ENCODE measurements at regions not wholly inside any gene's neighbourhood (a gene's known extent, or its start where the extent isn't known, plus 50 kb on each side); places are given as distances from the start of the nearest gene placed in this dataset.

GRCh38 chr2:128988967-128989366, 670.3 kb upstream of the HS6ST1 start:
- no peak for FAIRE-seq
- TF ChIP-seq SPI1 (IDR thresholded peaks at IDR 0.05; ENCODE audit: low read depth, low read length) (no peak), POLR2A (IDR thresholded peaks at IDR 0.05; ENCODE audit: low read depth, low read length) (no peak), POLR2AphosphoS5 (IDR thresholded peaks at IDR 0.05; ENCODE audit: low read depth, low read length) (no peak), PAX5 (IDR thresholded peaks at IDR 0.05; ENCODE audit: insufficient read depth, low read length, severe bottlenecking) (no peak), TAF1 (IDR thresholded peaks at IDR 0.05; ENCODE audit: low read depth, low read length) (no peak), POU2F2 (IDR thresholded peaks at IDR 0.05; ENCODE audit: low read depth, low read length) (no peak)
- DNase-seq (ENCODE audit: insufficient read length, low spot score), result no peak

GRCh38 chr2:128995086-128995485, 676.4 kb upstream of the HS6ST1 start:
- TF ChIP-seq SPI1 (IDR thresholded peaks at IDR 0.05; ENCODE audit: low read depth, low read length) (no peak), POLR2A (IDR thresholded peaks at IDR 0.05; ENCODE audit: low read depth, low read length) (no peak), TAF1 (IDR thresholded peaks at IDR 0.05; ENCODE audit: low read depth, low read length) (no peak), PAX5 (IDR thresholded peaks at IDR 0.05; ENCODE audit: insufficient read depth, low read length, severe bottlenecking) (no peak), POU2F2 (IDR thresholded peaks at IDR 0.05; ENCODE audit: low read depth, low read length) (no peak), POLR2AphosphoS5 (IDR thresholded peaks at IDR 0.05; ENCODE audit: low read depth, low read length) (no peak)
- FAIRE-seq, result no peak
- no peak for DNase-seq (ENCODE audit: insufficient read length, low spot score)

GRCh38 chr2:128996078-128996477, 677.4 kb upstream of the HS6ST1 start:
- DNase-seq (ENCODE audit: insufficient read length, low spot score) (no peak), FAIRE-seq (no peak)
- no peak for TF ChIP-seq PAX5 (IDR thresholded peaks at IDR 0.05; ENCODE audit: insufficient read depth, low read length, severe bottlenecking)
- TF ChIP-seq SPI1 (IDR thresholded peaks at IDR 0.05; ENCODE audit: low read depth, low read length), result no peak
- no peak for TF ChIP-seq POU2F2 (IDR thresholded peaks at IDR 0.05; ENCODE audit: low read depth, low read length)
- no peak for TF ChIP-seq POLR2A (IDR thresholded peaks at IDR 0.05; ENCODE audit: low read depth, low read length)
- no peak for TF ChIP-seq TAF1 (IDR thresholded peaks at IDR 0.05; ENCODE audit: low read depth, low read length)
- no peak for TF ChIP-seq POLR2AphosphoS5 (IDR thresholded peaks at IDR 0.05; ENCODE audit: low read depth, low read length)

- DNase-seq (ENCODE audit: insufficient read length, low spot score) (no peak), FAIRE-seq (no peak)
- TF ChIP-seq POLR2AphosphoS5 (IDR thresholded peaks at IDR 0.05; ENCODE audit: low read depth, low read length), result no peak
- no peak for TF ChIP-seq POU2F2 (IDR thresholded peaks at IDR 0.05; ENCODE audit: low read depth, low read length)
- no peak for TF ChIP-seq SPI1 (IDR thresholded peaks at IDR 0.05; ENCODE audit: low read depth, low read length)
- TF ChIP-seq PAX5 (IDR thresholded peaks at IDR 0.05; ENCODE audit: insufficient read depth, low read length, severe bottlenecking), result no peak
Measured at GRCh38 chr2:128997166-128997866, 678.6 kb upstream of the HS6ST1 start.

- no peak for TF ChIP-seq TAF1 (IDR thresholded peaks at IDR 0.05; ENCODE audit: low read depth, low read length)
- TF ChIP-seq POLR2A (IDR thresholded peaks at IDR 0.05; ENCODE audit: low read depth, low read length), result no peak
- TF ChIP-seq POLR2AphosphoS5 (IDR thresholded peaks at IDR 0.05; ENCODE audit: low read depth, low read length), result no peak
- TF ChIP-seq PAX5 (IDR thresholded peaks at IDR 0.05; ENCODE audit: insufficient read depth, low read length, severe bottlenecking), result no peak
- no peak for TF ChIP-seq POU2F2 (IDR thresholded peaks at IDR 0.05; ENCODE audit: low read depth, low read length)
- TF ChIP-seq SPI1 (IDR thresholded peaks at IDR 0.05; ENCODE audit: low read depth, low read length), result no peak
- DNase-seq (ENCODE audit: insufficient read length, low spot score) (no peak), FAIRE-seq (no peak)
Measured at GRCh38 chr2:129001926-129002325, 683.3 kb upstream of the HS6ST1 start.

GRCh38 chr2:129002751-129003150, 684.1 kb upstream of the HS6ST1 start:
- no peak for TF ChIP-seq SPI1 (IDR thresholded peaks at IDR 0.05; ENCODE audit: low read depth, low read length)
- no peak for TF ChIP-seq PAX5 (IDR thresholded peaks at IDR 0.05; ENCODE audit: insufficient read depth, low read length, severe bottlenecking)
- TF ChIP-seq POU2F2 (IDR thresholded peaks at IDR 0.05; ENCODE audit: low read depth, low read length), result no peak
- no peak for TF ChIP-seq TAF1 (IDR thresholded peaks at IDR 0.05; ENCODE audit: low read depth, low read length)
- no peak for TF ChIP-seq POLR2A (IDR thresholded peaks at IDR 0.05; ENCODE audit: low read depth, low read length)
- no peak for TF ChIP-seq POLR2AphosphoS5 (IDR thresholded peaks at IDR 0.05; ENCODE audit: low read depth, low read length)
- FAIRE-seq (no peak), DNase-seq (ENCODE audit: insufficient read length, low spot score) (no peak)

- FAIRE-seq, result no peak
- no peak for TF ChIP-seq TAF1 (IDR thresholded peaks at IDR 0.05; ENCODE audit: low read depth, low read length)
- TF ChIP-seq POU2F2 (IDR thresholded peaks at IDR 0.05; ENCODE audit: low read depth, low read length), result no peak
- TF ChIP-seq SPI1 (IDR thresholded peaks at IDR 0.05; ENCODE audit: low read depth, low read length), result no peak
- TF ChIP-seq PAX5 (IDR thresholded peaks at IDR 0.05; ENCODE audit: insufficient read depth, low read length, severe bottlenecking), result no peak
- no peak for TF ChIP-seq POLR2AphosphoS5 (IDR thresholded peaks at IDR 0.05; ENCODE audit: low read depth, low read length)
- no peak for TF ChIP-seq POLR2A (IDR thresholded peaks at IDR 0.05; ENCODE audit: low read depth, low read length)
- no peak for DNase-seq (ENCODE audit: insufficient read length, low spot score)
Measured at GRCh38 chr2:129004485-129004884, 685.8 kb upstream of the HS6ST1 start.

GRCh38 chr2:129004940-129005490, 686.3 kb upstream of the HS6ST1 start:
- TF ChIP-seq SPI1 (IDR thresholded peaks at IDR 0.05; ENCODE audit: low read depth, low read length) (no peak), PAX5 (IDR thresholded peaks at IDR 0.05; ENCODE audit: insufficient read depth, low read length, severe bottlenecking) (no peak), POU2F2 (IDR thresholded peaks at IDR 0.05; ENCODE audit: low read depth, low read length) (no peak), POLR2A (IDR thresholded peaks at IDR 0.05; ENCODE audit: low read depth, low read length) (no peak), POLR2AphosphoS5 (IDR thresholded peaks at IDR 0.05; ENCODE audit: low read depth, low read length) (no peak), TAF1 (IDR thresholded peaks at IDR 0.05; ENCODE audit: low read depth, low read length) (no peak)
- DNase-seq (ENCODE audit: insufficient read length, low spot score), result no peak
- no peak for FAIRE-seq

- TF ChIP-seq POLR2AphosphoS5 (IDR thresholded peaks at IDR 0.05; ENCODE audit: low read depth, low read length) (no peak), POU2F2 (IDR thresholded peaks at IDR 0.05; ENCODE audit: low read depth, low read length) (no peak), POLR2A (IDR thresholded peaks at IDR 0.05; ENCODE audit: low read depth, low read length) (no peak), PAX5 (IDR thresholded peaks at IDR 0.05; ENCODE audit: insufficient read depth, low read length, severe bottlenecking) (no peak), SPI1 (IDR thresholded peaks at IDR 0.05; ENCODE audit: low read depth, low read length) (no peak), TAF1 (IDR thresholded peaks at IDR 0.05; ENCODE audit: low read depth, low read length) (no peak)
- no peak for FAIRE-seq
- no peak for DNase-seq (ENCODE audit: insufficient read length, low spot score)
Measured at GRCh38 chr2:129006135-129006886, 687.6 kb upstream of the HS6ST1 start.
